NOMO-1 treated with dmso at 0.1 percent for 144 hours (cell line): ENCODE measurements at regions not wholly inside any gene's neighbourhood (a gene's known extent, or its start where the extent isn't known, plus 50 kb on each side); places are given as distances from the start of the nearest gene placed in this dataset.

ENCODE experiments used
- DNase-seq: peaks from one replicate; lab custom pipeline; 2025; ENCODE audit not compliant: unreplicated experiment; lab: John Stamatoyannopoulos, UW

DNA sequence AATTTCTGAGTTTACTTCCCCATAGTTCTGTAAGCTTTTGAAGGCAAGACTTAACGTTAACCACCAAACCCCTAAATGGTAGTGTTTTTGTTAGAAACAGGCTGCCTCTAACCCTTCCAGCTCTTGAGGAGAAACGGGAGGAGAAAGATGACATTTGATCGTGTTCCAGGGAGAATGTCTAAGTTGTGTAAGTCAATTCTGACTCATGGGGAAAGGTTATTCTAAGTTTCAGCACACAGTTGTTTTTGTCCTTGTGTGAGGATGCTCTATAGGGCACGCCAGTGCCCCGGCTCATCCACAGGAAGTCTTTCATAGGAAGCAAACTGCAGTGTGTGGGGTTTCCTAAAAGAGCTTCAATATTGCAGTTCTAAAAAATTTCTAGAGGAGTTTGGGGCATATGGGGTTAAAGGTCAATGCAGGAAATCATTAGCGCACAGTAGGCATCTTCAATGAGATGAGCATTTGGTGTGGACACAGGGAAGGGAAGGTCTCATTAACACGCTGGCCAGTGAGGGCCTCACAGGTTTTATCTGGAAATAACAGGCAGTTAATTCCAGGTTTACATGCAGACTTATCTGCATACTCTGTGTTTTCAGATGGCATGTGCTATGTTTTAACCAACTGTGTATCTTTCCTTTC, 638.2 kb upstream of the IGFBP3 start:
- DNase-seq = no peak

GRCh38 chr7:46558482-46559193, 637.6 kb upstream of the IGFBP3 start:
- DNase-seq = no peak

DNA sequence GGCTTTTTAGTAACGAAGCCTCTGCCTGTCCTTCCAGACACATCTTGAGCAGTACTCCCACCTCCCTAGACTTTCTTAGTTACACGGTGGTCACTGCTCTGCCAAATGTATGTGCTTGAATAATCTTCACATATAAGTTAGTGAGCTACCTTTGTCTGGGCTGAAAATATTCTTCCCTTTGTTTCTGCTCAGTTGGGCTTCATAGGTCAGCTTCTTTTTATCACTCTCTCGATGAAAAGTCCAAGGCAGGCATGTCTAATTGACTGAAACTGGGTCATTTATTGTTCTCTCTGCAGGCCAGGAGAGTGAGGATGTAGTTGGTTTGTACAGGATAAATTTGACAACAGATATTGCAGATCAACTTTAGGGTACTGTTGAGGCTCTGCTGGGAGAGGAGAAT, 636.7 kb upstream of the IGFBP3 start:
- no peak for DNase-seq

DNA sequence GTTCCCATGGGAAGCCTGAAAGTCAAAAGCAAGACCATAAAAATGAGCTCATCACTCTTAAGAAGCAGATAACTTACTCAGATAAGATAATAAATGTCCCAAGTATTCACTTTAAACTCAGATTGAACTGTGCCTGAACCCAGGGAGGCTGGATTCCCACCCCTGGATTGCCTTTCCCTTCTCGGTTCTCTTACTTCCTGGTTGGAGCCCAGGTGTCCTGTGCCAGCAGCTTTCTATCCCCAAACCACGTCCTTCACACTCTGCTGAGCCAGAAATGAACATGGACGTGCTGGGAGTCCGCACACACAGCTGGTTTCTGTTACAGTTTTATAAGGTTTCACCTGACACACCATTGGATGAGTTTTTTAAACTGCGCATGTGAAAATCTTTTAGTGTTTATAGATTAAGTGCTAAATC, 636.2 kb upstream of the IGFBP3 start:
- DNase-seq = no peak

DNA sequence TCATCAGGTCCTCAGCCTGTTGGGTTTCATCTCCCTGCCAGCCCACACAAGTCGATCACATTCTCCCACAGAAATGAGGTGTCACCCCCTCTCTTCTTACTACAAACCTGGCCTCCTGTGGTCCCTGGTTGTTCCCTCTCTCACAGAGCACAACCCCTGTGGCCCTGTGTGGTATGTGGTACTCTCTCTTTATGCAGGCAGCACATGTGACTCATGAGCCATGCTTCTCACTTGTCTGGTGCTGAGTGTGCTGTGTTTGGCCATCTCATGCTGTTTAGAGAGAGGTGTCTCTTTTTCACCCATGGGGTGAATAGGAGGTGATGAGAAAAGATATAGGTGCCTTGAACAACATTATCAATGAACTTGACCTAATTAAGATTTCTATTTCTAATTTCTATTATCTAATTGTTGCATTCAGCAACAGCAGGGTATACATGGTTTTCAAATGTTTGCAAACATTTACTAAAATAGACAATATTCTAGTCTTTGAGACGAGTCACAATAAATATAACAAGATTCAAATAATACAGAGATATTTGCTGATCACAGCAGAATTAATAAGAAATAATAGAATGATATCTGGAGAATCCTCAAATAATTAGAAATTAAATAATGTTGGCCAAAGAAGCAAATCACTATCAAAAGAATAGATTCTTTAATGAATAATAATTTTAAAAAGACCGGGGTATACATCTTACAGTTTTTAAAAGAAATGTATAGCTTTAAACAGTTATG, 633.8 kb upstream of the IGFBP3 start:
- DNase-seq = no peak

- no peak for DNase-seq
Observed at GRCh38 chr7:46551603-46552002, 630.5 kb upstream of the IGFBP3 start.

- no peak for DNase-seq
Observed at GRCh38 chr7:46550864-46551263, 629.8 kb upstream of the IGFBP3 start.

DNA sequence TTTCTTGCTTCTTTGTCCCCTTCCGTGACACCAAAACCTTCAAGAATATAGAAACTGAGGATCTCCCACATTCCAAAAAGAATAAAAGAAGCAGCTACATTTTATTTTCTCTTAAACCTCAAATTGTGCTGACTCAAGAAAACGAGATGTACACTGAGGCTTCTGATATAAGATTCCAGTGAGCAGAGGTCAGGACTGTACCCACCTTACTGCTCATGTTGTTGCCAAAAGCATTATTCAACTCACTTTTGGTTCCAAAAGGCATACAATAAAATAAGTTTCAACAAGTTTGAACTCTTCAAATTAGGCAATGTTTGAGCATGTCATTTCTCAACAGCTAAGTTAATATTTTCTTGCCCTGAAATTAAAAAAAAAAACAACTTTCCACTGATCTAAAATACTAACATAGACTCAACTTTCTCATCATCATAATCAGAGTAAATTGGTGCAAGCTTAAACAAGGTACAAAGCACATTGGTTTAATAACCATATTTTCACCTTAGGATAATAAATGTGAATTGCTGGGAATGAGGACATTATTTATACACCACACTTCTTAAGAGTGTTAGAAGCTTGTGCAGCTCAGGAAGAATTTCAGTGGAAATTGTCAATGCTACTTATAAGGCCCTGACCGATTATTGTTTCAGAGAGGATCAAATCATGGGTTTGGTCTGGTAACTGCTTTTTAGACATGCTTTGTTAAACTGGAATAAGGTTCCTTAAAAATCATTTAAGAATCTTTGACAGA, 629.0 kb upstream of the IGFBP3 start:
- no peak for DNase-seq

DNA sequence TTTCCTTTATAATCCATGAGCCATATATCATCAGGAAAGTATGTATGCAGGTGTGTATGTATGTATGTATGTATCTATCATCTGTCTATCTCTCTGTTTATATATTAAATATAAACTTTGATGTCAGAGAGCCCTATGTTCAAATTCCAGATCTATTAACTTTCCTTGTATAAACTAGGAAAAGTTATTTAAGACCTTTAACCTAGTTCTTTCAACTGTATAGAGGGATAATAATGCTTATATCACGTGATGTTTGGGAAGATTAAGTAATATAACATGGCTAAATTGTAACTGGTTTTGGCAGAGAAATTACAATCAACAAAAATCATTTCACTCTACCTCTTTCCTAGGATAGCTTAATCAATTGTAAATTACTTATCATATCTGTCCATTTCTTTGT, 628.3 kb upstream of the IGFBP3 start:
- no peak for DNase-seq

- no peak for DNase-seq
Observed at GRCh38 chr7:46547044-46547443, 626.0 kb upstream of the IGFBP3 start.

DNA sequence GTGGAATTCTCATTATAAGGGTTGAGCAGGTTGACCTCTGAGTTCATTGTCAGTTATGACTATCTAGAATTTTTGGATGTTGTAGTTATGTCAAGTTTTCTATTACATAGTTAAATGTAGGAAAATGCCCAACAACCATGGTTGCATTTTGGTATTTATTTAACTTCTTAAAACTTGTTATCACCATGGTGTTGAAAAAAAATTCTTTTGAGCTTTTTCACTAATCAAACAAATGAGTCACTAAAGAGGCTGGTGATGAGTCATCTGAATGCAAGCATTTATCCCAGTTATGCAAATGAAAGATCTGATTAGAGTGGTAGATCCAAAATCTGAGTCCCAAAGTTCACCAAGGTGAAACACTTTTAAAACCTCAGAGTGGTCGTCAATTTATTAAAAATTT, 624.7 kb upstream of the IGFBP3 start:
- no peak for DNase-seq

DNA sequence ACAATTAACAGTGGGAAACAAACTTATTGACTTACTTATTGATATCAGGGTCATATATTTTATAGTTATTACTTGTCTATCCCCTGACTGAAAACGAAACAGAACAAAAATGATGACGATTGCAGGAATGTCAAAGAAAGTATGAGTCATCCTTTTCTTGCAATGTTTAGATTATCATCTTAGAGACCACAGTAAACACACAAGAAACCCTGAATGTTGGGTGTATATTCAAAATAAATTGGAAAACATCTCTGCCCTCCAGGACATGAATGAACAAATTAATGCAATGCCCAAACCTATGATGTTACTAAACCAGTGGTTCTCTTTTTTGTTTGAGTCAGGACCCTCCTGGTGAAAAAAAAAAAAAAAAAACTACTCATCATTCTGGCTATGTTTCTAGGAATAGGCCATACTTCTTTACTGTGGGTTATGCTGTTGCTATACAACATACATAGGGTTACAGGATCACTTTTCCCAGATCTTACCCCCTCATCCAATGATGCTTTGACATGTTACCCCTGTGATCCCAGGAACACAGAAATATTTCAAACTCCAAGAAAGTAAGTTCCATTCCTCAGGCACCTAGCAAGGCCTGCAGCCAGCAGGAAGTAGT, 623.4 kb upstream of the IGFBP3 start:
- no peak for DNase-seq

DNA sequence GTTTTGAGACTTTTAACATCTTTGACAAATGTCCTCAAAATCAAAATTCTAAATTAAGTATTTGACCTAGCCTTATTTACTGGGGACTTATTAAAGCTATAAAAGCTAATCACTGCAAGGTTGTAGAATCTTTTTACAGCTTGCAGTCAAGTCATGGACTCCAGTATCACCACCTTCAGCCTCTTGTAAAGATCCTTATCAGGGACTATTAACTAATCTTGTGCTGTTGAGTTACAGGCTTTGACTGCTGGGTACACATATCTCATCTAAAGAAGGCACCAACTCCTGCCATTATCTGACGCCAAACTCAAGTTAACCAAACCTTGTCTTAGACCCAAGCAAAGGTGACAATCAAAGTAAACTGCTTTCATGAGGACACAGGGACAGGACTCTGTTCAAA, 621.0 kb upstream of the IGFBP3 start:
- no peak for DNase-seq

DNA sequence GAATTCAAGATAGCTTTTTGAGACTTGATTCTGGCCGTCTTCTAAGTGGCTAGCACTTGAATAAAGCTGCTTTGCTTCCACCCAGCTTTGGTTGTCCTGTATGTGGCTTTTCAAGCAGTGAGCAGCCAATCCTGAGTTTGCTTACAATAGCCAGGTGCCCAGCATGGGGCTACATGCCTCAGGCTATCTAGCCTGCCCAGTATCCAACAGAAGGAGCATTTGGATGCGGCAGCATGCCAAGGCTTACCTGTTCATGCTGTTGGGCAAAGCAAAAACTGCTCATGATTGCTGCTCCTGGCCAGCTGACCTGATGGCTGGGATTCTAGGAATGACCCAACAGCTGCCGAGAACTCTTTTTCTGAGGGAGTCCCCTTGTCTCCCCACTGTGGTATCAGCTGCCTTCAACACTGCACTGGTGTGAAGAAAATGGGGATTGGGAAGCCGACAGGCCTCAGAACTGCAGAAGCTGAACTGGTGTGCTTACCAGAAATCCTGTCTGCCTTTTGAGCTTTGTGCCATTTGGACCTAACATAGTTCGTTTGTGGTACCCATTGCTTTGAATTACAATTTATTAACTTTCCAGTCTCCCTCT, 618.9 kb upstream of the IGFBP3 start:
- no peak for DNase-seq

DNA sequence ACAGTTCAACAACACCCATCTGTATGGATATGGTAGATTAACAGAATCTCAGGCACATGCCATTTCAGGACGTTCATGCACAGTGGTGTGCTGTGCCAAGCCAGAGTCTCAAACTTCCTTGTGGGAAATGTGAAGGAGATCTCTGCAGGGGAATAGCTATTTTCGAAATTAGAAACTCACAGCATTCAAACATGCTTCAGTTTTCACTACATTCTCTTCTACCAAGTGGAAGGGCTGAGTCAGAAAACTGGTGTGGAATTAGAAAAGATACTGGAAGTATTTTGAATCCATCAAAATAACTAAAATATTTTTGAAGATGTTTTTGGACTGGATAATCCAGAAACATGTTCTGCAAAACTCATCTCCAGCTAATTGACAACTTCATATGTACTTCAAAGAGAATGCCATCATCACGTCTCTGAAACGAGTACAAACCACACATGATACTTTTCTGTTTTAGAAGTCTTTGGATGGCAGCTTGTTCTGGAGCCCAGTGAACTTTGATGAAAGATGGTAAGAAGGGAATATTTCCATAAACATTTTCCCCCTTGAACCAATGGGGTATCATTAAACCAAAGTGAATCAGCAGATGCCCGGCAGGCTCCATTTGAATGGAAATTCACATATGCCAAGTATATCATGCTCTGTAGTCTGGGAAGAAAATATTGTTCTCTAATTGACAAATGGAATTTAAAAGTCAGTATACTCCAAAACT, 616.3 kb upstream of the IGFBP3 start:
- DNase-seq = no peak

- DNase-seq = no peak
Observed at GRCh38 chr7:46534664-46535588, 613.9 kb upstream of the IGFBP3 start.

- DNase-seq = no peak
Observed at GRCh38 chr7:46533946-46534345, 612.9 kb upstream of the IGFBP3 start.

DNA sequence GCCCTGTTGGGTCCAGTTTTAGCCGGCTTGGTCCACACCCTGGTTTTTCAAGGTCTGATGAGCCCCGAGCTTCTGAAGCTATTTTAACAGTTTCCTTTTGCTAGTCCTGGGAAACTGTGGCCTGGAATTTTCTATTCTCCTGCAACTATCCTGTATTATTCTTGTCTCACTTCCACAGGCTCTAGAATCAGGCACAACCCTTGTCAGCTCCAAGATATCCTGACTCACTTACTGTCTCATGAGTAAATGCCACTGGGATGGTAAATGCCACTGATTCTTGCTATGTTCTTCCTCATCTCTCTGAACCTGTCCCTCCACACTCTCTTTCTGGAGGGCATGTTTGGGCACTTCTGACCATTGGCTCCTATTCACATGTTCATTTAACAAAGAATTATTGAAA, 611.5 kb upstream of the IGFBP3 start:
- DNase-seq = no peak
